ENCODE measurements at regions not wholly inside any gene's neighbourhood (a gene's known extent, or its start where the extent isn't known, plus 50 kb on each side); places are given as distances from the start of the nearest gene placed in this dataset.

DNA sequence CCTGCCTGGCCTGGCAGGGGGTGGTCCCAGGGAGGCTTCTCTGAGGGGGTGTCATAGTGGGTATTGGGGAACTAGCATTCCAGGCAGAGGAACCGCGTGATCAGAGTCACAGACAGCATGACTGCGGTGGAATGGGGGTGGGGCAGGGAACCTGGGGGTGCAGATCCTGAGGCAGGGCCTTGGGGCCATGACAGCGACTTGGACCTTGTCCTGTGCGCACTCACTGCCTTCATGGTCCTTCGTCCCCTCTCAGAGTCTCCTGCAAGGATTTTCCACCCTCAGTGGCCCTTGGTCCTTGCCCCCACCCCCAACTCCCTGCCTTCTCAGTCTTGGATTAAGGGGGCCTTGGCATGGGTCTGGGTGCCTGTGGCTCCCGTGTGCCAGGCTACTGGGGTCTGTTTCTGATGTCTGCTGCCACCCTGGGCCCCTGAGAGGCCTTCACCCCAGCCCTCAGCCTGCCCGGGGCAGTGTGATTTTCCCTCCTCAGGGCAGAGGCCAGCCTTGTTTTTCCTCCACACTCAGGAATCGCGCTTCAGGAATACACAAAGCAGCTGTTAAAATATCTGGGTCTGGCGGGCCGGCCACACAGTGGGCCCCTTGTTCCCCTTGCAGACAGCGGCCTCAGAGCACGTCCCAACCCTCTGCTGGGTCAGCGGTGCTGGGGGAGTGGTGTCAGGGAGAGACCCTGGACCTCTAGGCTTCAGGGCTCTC lies 51.6 kb downstream of the GLI2 start:
- Histone ChIP-seq H3F3A (ENCODE audit: low read length, unreplicated experiment) (no peaks in the 10 kb centered on the region), H3K36me3 (ENCODE audit: low read depth, low read length) (no peaks in the 10 kb centered on the region), H3K9ac (ENCODE audit: low read length) (no peak overlapping the region), H3K4me2 (ENCODE audit: low read length) (no peak overlapping the region), H3K9me3 (ENCODE audit: low read length) (no peaks in the 10 kb centered on the region), H2AFZ (ENCODE audit: low read length) (no peak overlapping the region), H3K9me2 (replicated peaks; ENCODE audit: low read length) (no peaks in the 10 kb centered on the region), H3K4me3 (ENCODE audit: low read length) (no peak overlapping the region), H3K27me3 (ENCODE audit: low read length) (no peaks in the 10 kb centered on the region), H3K79me2 (ENCODE audit: low read length) (no peaks in the 10 kb centered on the region), H3K27ac (ENCODE audit: low read length) (no peak overlapping the region), H3K4me1 (ENCODE audit: insufficient read depth, low read length) (peaks cover 12% of the 10 kb centered on the region), H4K20me1 (ENCODE audit: low read length) (no peaks in the 10 kb centered on the region)
- no TSS peak for BruUV-seq (replicated peaks)
- DNase-seq (no peak), ATAC-seq (no peak)
- intact Hi-C loops (cut with micrococcal nuclease): no loop called here
- TF ChIP-seq EZH2 (IDR thresholded peaks at IDR 0.05; ENCODE audit: low read length, unreplicated experiment) (no peak), EZH2phosphoT487 (IDR thresholded peaks at IDR 0.05; ENCODE audit: borderline replicate concordance, low read length) (no peak)
- TF ChIP-seq, protein P1, sequence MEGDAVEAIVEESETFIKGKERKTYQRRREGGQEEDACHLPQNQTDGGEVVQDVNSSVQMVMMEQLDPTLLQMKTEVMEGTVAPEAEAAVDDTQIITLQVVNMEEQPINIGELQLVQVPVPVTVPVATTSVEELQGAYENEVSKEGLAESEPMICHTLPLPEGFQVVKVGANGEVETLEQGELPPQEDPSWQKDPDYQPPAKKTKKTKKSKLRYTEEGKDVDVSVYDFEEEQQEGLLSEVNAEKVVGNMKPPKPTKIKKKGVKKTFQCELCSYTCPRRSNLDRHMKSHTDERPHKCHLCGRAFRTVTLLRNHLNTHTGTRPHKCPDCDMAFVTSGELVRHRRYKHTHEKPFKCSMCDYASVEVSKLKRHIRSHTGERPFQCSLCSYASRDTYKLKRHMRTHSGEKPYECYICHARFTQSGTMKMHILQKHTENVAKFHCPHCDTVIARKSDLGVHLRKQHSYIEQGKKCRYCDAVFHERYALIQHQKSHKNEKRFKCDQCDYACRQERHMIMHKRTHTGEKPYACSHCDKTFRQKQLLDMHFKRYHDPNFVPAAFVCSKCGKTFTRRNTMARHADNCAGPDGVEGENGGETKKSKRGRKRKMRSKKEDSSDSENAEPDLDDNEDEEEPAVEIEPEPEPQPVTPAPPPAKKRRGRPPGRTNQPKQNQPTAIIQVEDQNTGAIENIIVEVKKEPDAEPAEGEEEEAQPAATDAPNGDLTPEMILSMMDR (conservative IDR thresholded peaks at IDR 0.05; ENCODE audit: low read depth, low read length): no peak
- POLR2A ChIA-PET (ENCODE audit: unreplicated experiment): no interaction called here
- CTCF ChIA-PET: no interaction called here

GRCh38 chr2:120787822-120788700 lies 52.4 kb downstream of the GLI2 start:
- no peak for TF ChIP-seq EZH2 (IDR thresholded peaks at IDR 0.05; ENCODE audit: low read length, unreplicated experiment)
- TF ChIP-seq, protein P1 (conservative IDR thresholded peaks at IDR 0.05; ENCODE audit: low read depth, low read length): no peak
- TF ChIP-seq EZH2phosphoT487 (IDR thresholded peaks at IDR 0.05; ENCODE audit: borderline replicate concordance, low read length): no peak
- no peak overlapping the region for H3K9ac ChIP-seq (ENCODE audit: low read length)
- no peaks in the 10 kb centered on the region for H3K9me3 ChIP-seq (ENCODE audit: low read length)
- no peak for DNase-seq
- CTCF ChIA-PET: no interaction called here
- H3F3A ChIP-seq (ENCODE audit: low read length, unreplicated experiment): no peaks in the 10 kb centered on the region
- H3K9me2 ChIP-seq (replicated peaks; ENCODE audit: low read length): no peaks in the 10 kb centered on the region
- peaks cover 16% of the 10 kb centered on the region for H3K4me1 ChIP-seq (ENCODE audit: insufficient read depth, low read length)
- POLR2A ChIA-PET (ENCODE audit: unreplicated experiment): no interaction called here
- H3K27me3 ChIP-seq (ENCODE audit: low read length): no peaks in the 10 kb centered on the region
- H3K4me3 ChIP-seq (ENCODE audit: low read length): no peak overlapping the region
- ATAC-seq: no peak
- no peak overlapping the region for H2AFZ ChIP-seq (ENCODE audit: low read length)
- no peak overlapping the region for H3K4me2 ChIP-seq (ENCODE audit: low read length)
- no TSS peak for BruUV-seq (replicated peaks)
- intact Hi-C loops (cut with micrococcal nuclease): no loop called here
- H3K79me2 ChIP-seq (ENCODE audit: low read length): no peaks in the 10 kb centered on the region
- H4K20me1 ChIP-seq (ENCODE audit: low read length): no peaks in the 10 kb centered on the region
- H3K27ac ChIP-seq (ENCODE audit: low read length): no peak overlapping the region
- H3K36me3 ChIP-seq (ENCODE audit: low read depth, low read length): no peaks in the 10 kb centered on the region

Data from PC-3 (cell line).